ENCODE measurements at regions not wholly inside any gene's neighbourhood (a gene's known extent, or its start where the extent isn't known, plus 50 kb on each side); places are given as distances from the start of the nearest gene placed in this dataset.

DNA sequence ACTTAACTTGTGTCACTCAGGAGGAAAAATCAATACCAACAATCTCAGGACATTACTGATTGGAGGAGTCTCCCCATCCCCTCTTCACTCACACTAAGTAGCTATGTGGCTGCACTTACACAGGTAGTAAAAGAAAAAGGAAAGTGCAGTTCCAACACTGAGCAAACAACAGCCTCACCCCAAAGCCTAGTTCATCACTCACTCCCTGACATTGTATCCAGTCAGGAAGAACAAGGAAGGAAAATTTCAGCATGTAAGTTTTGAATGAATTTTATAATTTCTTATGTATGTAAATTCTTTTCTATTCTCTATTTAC, 273.4 kb downstream of the IGSF11 start:
- TF ChIP-seq, protein P1, sequence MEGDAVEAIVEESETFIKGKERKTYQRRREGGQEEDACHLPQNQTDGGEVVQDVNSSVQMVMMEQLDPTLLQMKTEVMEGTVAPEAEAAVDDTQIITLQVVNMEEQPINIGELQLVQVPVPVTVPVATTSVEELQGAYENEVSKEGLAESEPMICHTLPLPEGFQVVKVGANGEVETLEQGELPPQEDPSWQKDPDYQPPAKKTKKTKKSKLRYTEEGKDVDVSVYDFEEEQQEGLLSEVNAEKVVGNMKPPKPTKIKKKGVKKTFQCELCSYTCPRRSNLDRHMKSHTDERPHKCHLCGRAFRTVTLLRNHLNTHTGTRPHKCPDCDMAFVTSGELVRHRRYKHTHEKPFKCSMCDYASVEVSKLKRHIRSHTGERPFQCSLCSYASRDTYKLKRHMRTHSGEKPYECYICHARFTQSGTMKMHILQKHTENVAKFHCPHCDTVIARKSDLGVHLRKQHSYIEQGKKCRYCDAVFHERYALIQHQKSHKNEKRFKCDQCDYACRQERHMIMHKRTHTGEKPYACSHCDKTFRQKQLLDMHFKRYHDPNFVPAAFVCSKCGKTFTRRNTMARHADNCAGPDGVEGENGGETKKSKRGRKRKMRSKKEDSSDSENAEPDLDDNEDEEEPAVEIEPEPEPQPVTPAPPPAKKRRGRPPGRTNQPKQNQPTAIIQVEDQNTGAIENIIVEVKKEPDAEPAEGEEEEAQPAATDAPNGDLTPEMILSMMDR (IDR thresholded peaks at IDR 0.05; ENCODE audit: borderline replicate concordance, extremely low read depth, low read length, poor library complexity, severe bottlenecking): no peak
- TF ChIP-seq EZH2 (IDR thresholded peaks at IDR 0.05; ENCODE audit: borderline replicate concordance, low read depth, low read length, severe bottlenecking): no peak
